CD4-positive, alpha-beta T cell treated with Interleukin-21 for 1 hour (primary cell): ENCODE measurements at regions not wholly inside any gene's neighbourhood (a gene's known extent, or its start where the extent isn't known, plus 50 kb on each side); places are given as distances from the start of the nearest gene placed in this dataset.
"Not testable (repeated sequence)": the region's sequence is repeated elsewhere in the genome, so short reads cannot be mapped to it uniquely, and the experiment has no call there.

Source experiments
- DNase-seq: peaks from one replicate; pipeline ENCODE4 v3.0.0-alpha.2; 2020

DNA sequence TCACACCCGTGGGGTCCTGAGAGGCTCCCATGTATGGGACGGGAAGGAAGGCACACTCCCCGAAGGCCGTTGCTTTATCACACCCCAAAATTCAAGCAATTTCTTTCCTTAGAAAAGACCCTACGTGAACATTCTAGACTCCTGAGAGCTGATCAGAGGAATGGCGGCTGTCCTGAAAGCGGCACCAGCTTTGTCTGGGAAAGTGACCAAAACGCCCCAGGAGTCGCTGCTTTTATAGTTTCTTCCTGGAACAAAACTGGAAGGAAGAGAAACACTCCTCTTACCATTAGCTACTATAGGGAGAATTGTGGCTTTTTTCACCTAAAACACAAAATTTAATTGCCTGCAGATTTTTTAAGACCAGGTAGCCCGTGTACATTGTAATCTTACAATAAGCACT, 261.8 kb upstream of the RNF32 start:
- no peak for DNase-seq

DNA sequence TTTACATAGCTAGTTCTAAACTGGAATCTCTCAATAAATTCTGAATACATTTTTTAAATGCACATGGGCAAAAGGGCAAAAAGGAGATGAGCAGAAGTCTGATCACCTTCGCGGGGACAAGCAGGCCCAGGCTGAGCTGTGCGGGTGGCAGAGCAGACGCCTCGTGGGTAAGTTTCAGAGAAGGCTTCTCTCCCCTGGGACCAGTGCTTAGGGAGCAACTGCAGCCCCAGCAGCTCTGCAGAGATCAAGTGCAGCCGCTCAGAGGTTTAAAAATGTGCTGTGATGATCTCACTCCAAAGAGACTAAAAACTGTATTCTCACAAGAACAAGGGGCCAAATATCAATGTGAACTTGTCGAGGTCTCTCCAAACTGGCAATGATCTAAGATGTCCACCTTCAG, 264.3 kb upstream of the RNF32 start:
- DNase-seq: no peak

DNA sequence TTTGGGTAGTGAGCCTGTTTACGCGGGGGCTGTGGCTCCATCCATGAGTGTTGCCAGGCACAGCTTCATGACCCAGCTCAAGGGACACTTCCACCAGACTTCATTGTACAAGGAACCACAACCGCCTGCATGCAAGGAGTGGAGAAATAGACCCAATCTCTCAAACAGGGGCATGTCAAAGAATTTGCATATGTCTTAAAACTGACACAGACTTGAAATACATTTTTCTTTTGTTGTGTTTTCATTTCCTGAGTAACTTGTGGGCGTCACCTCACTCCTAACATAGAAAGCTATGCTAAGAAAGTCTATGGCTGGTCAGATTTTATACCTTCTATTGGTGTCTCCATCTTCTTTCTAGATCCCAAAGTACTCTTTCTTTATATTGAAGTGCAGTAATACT, 266.2 kb upstream of the RNF32 start:
- DNase-seq: no peak

DNA sequence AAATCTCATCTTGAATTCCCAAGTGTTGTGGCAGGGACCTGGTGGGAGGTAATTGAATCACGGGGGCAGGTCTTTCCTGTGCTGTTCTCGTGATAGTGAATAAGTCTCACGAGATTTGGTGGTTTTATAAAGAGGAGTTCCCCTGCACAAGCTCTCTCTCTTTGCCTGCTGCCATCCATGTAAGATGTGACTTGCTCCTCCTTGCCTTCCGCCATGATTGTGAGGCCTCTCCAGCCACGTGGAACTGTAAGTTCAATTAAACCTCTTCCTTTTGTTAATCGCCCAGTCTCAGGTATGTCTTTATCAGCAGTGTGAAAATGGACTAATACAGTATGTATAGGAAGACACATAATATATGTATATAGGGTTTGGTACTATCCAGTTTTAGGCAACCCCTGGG, 270.6 kb upstream of the RNF32 start:
- not testable (repeated sequence) for DNase-seq

DNA sequence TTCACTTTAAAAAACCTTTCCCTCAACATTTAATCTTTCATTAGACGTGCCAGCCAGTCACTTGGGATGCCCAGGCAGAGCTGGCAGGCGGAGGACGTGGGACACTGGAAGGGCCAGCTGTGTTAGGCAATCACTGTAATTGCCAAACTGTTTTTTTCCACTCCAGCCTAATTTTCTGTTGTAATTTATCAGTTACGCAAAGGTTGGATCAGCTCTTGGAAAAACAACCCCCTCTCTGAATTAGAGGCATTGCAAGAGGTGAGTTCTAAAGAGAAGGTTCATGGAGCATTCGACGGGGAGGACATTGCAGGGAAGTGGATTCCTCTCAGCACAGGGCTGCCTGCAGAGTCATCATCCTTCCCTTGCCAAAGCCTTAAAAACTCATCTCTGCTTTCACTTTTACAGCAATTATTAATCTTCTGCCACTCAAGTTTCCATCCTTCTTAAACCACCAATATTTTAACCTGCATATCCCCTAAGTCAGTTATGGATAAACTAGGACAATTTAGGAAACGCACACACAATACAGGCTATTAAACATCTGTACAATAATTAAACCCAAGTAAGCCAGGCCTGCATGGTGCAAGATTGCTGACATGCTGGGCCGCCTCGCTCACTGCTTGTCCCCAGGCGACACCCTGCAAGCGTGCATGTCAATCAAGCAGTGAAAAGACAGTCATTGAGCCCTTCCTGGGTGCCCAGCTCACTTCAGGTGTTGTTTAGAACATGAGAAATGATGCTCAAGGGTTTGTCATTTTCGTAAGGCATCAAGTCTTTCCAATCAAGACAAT, 272.3 kb upstream of the RNF32 start:
- no peak for DNase-seq

DNA sequence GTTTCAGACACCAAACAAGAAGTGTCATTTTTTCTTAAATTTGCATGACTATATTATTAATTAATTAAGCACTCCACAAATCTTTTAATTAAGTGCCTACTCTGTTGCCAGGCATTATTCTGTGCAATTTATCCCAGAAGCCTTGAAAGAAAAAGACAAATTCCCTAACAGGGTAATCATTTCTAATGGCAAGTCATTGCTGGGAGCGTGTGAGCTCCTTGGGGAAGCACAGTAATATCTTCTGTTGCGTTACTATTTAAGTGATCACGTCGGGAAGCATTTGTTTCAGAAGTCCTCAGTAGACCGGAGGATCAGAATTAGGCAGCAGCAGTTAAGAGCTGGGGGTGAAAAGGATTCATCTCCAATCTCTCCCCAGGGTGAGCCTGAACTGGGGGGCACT, 276.8 kb upstream of the RNF32 start:
- no peak for DNase-seq

DNA sequence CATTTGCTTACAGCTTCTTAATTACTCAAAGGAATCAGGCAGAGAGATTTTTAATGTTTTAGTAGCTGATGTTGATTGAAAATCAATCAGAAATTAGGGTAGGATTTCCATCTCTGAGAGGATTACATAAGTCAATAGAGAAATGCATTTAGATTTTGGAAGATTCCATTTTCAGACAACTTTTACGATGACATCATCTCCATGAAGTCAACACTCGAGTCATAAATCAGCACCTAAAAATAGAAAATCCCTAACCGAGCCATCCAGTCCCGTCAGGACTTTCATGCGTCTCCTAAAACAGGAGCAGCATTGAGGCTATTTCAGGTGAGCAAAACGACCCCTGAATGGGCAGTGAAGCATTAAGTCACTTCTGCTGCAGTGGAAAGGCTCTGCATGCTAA, 279.7 kb upstream of the RNF32 start:
- no peak for DNase-seq

DNA sequence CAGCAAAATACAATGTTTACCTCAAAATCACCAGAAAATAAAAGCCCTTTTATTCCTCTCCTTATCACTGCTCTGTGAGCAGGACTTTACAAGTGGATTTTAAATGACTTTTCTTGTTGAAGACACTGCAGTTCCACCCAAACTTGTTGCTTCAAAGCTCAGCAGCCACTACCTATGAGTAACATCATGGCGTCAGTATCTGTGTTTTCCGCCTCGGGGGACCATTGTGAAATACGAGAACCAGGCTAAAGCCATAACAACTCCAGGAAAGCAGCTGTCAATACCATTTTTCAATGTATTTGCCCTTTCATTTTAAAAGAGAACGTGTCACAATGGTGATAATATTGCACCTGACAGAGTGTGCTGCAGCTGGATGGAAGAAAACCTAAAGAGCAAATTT, 284.0 kb upstream of the RNF32 start:
- DNase-seq: no peak

DNA sequence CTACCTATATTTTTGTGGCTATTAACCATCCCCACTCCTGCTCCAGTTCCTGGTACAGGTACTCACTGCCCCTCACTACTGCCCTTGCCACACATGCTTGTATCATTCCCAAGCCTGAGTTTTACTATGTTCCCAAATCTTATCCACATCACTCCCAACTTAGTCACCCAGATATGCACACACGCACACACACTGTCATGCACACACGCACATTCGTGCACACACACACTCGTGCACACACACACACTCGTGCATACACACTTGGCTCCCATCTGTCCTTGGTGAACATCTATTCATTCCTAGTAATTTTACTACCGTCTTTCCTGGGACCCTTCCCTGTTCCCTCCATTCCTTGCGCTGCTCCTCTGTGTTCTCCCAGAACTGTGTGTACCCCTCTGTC, 287.2 kb upstream of the RNF32 start:
- no peak for DNase-seq

DNA sequence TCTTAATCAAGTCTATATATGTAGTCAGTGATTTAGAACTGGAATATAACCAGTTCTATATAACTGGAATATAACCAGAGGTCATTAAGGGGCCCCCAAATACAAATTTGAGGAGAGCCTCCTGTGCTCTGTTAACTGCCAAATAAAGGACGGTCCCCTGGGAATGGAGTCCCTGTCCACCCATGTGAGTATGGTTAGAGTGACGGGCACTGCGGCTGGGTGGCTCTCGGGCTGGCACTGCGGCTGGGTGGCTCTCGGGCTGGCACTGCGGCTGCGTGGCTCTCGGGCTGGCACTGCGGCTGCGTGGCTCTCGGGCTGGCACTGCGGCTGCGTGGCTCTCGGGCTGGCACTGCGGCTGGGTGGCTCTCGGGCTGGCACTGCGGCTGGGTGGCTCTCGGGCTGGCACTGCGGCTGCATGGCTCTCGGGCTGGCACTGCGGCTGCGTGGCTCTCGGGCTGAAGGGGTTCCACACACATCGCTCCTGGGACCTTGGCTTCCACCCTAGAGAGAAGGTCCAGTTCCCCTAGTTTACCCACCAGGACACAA, 292.8 kb upstream of the RNF32 start:
- DNase-seq: not testable (repeated sequence)

DNA sequence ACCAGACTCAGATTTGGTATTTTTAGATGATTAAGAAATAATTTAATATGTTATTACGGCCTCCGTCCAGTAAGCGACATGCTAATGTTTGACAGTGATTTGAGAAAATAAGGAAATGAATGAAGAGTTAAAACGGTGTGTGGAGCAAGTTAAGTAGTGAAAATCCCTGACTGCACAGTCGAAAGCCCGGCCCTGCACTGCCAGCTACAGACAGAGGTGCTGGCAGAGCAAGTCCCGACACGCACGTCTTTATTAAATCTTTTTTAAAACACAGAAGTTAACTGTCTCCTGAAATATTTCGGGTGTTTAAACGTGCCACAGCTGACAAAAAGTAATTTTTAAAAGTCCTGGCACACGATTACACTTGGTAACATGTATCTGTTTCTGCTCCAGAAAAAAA, 293.4 kb upstream of the RNF32 start:
- no peak for DNase-seq

DNA sequence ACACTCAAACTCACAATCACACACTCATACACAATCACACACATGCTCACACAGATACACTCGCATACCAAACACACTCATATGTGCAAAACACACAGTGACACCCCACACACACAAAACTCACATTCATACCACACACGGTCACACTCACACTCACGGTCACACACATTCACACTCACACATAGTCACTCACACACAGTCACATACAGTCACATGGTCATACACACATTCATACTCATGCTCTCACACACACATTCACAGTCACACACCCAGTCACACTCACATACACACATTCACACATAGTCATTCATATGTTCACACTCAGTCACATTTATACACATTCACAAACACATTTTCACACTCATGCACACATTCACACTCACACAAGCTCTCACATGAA, 296.0 kb upstream of the RNF32 start:
- no peak for DNase-seq

DNA sequence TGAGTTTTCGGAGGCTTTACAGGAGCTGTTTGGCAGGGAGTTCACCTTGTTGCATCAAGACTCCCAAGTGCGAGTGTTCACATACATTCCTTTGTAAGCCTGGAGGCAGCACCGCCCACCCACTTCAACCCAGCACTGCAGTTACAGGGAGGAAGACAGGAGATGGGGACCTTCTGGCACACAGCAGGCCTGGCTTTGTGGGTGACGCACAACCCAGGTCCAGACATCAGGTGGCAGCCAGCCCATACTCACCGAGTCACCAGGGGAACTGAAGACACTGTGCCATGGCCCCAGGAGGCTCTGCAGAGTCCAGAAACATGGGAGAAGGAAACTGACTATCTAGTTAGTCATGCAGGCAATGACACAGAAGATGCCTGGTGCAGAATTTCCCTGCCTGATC, 305.9 kb upstream of the RNF32 start:
- DNase-seq: no peak

DNA sequence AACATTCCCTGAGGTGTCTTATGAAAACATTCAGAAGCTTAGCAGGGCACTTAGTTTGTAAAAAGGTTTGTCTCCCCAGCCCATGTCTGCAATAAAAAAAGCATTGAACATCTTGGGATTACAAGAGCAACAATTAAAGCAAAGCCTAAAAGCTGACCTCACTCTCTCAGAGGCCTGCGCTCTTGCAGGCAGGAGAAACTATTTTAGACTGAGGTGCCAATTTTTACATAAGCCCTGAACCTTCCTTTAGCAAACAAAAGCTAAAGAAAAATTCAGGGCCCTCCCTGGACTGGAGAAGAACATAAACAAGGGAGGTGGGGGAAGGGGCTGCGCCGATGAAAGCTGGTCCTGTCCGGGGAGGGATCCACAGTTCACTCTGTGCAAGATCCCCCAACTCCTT, 312.7 kb upstream of the RNF32 start:
- no peak for DNase-seq

DNA sequence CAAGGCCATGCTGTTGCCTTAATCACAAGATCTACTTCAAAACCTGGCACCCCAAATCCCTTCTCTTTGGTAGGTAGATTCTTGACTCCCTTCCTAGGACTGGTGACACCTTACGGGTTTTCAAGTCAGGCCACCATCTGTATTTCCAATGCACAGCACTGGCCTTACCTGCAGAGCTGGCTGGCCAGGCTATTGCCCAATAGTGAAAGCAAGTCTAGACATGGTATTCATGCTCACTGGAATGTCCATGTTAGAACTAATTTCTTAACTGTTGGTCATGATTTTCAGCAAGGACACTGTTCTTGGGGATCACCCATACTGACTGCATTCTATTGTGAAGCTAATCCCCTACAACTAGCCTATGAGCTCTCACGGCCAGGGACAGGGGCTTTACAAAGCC, 313.1 kb upstream of the RNF32 start:
- no peak for DNase-seq

DNA sequence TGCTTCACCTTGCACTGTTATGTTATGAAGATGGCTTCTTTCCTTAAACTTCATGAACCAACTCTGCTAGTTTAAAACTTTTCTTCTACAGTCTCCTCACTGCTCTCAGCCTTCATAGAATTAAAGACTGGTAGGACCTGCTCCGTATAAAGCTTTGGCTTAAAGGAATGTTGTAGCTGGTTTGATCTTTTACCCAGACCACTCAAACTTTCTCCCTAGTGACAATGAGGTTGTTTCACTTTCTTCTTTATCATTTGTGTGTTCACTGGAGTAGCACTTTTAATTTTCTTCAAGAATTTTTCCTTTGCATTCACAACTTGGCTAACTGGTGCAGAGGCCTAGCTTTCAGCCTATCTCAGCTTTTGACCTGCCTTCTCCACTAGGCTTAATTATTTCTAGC, 316.4 kb upstream of the RNF32 start:
- no peak for DNase-seq

DNA sequence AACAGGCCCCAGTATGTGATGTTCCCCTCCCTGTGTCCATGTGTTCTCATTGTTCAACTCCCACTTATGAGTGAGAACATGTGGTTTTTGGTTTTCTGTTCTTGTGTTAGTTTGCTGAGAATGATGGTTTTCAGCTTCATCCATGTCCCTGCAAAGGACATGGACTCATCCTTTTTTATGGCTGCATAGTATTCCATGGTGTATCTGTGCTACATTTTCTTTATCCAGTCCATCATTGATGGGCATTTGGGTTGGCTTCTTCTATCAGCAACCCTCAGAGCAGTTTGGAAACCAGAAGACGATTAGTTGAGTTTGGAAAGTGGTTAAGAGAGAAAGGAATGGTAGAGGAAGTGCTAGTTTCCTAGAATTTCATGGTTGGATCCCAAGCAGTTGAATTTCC, 319.1 kb upstream of the RNF32 start:
- not testable (repeated sequence) for DNase-seq

DNA sequence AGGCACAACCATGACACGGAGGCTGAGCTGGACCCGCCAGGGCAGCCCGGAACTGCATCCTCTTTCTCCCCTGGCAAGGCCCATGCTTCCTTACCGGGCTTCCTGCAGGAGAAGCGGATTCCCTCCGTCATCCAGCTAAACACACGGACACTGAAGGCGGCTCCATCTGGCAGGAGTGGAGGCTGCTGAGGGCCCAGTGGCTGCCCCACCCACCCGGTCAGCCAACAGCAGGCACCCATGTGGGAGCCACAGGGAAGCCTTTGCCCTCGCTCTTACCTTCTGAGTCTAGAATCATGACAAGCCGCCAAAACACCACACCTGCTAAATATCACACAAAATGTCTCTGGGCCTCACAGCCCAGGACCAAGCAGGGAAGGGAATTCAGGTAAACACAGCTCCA, 321.6 kb upstream of the RNF32 start:
- no peak for DNase-seq

DNA sequence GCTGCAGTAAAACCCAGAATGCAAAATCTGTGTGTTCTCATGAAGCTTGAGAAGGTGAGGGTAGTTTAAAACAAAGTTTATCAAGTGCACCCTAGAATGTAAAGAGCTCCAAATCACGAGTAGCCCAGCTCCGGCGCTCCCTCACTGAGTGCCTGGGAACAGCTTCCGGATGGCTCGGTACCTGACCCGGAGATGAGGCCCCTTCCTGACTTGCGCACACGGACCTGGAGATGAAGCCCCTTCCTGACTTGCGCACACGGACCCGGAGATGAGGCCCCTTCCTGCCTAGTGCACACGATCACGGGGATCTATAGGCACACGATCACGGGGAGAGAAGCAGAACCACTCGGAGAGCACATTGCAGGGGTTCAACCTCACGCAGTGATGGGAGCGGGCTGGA, 322.1 kb upstream of the RNF32 start:
- no peak for DNase-seq

DNA sequence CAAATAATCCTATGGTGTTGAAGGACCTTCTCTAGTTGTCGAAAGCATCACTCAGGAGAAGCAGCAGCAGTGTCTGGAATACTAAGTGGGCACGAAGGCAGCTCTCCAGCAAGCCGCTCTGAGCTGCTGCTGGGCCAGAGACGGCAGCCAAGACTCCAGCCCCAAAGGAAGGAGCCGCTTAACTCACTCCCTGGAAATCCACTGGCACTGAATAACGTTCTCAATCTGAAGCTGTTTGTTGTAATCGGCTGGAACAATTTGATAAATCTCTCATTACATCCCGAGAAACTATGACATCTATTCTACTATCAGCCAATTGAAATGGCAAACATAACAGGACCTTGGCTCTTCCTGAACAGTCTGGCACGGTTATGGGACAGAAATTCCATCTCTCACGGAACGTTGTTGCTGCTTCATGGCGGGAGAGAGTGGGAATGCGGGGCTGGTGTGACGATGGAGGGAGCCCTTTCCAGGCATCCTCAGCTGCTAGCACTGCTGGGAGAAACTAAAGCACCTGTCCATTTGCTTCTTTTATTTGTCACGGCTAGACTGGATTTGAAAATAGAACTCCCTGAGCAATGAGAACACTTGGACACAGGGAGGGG, 331.5 kb upstream of the RNF32 start:
- no peak for DNase-seq

DNA sequence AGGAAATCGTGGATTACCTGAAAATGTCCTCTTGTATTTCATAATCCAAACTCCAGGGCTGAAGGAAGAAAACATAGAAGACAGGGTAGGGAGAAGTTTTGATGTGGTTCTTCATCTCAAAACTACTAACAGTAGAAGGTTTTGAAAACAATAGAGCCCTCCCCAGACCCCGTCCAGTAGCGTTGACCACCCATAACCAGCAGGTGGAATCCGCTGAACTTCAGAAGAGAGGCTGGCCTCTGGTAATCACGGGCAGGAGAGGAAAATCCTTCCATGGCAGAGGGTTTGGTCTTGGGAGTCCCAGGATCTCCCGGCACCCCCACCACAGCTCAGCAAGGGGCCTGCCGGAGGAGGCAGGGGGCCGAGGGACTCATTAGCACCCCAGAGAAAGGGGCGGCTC, 333.4 kb upstream of the RNF32 start:
- no peak for DNase-seq

DNA sequence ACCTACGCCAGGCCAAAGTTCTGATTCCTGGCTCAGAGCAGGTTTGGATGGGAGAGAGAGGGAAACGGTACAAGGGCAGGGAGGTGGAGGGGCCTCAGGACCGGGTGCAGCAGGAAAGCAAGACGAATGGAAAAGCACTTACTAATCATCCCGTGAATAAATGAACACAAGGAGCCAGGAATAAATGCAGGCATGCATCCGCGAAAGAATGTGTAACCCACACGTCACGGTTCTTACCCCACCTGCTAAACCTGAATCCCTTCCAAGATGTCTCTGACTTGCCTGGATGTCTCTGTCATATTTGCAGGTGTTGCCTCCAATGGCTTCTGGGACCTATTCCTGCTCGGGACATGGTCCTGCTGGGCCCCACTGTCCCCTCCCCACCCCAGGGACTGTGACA, 335.2 kb upstream of the RNF32 start:
- no peak for DNase-seq

DNA sequence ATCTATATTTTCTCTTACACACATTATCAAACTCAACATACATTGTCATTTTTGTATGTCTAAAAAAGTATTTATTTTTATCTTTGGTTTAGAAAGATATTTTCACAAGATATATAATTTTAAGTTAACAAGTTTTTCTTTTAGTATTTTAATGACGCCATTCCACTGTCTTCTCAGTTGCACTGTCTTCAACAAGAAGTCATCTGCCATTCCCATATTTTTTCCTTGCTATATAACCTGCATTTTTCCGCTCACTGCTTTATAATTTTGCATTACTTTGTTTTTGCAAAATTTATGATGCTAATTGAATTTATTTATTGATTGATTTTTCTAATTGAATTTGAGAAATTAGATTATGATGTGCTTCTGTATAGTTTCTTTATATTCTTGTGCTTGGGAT, 357.8 kb upstream of the RNF32 start:
- DNase-seq: no peak

DNA sequence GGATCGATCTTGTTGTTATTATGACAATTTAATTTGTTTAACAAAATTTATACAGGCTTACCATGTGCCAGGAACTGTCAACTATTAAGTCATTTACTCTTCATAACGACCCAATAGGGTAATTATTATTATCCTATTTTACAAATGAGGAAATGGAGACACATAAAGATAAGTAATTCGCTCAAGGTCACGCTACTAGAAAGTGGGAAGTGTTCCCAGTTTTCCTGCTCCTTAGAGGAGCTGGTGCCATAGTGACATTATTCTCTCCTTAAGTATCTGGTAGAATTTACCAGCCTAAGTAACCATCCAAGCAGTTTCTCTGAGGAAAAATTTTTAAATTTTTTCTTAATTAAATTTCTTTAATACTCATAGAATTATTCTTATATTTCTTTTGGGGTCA, 360.9 kb upstream of the RNF32 start:
- no peak for DNase-seq

DNA sequence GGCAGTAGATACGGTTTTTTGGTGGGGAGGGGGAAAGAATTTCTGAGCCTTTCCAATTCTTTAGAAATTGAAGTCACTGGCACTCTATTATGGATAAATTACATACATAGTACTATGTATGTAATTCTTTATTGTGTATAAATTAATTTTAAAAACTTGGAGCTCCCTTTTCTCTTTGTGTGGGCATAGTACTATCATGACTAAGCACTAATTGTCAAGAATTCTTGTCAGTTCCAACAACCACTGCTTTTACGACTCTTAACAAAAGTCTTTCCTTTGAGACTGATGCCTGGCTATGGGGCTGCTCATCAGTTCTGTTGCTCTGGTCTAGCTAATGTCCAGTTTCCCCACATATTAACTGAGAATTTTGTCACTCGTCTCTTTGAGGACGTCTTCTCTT, 365.3 kb upstream of the RNF32 start:
- DNase-seq: no peak
